Loucy (cell line): ENCODE measurements at regions not wholly inside any gene's neighbourhood (a gene's known extent, or its start where the extent isn't known, plus 50 kb on each side); places are given as distances from the start of the nearest gene placed in this dataset.

Experiments used
- H2AFZ ChIP-seq: fragments of 200-600 bp; sonication (generic); 2 replicates; pipeline ENCODE4 v1.6.0; 2016; ENCODE audit warnings: antibody characterized with exemption, mild to moderate bottlenecking, low read length, moderate library complexity
- H3F3A ChIP-seq: fragments of 200-600 bp; 2 replicates; pipeline ENCODE4 v1.6.0; 2016; ENCODE audit warnings: antibody characterized with exemption, low read depth, mild to moderate bottlenecking
- H3K27me3 ChIP-seq: fragments of 200-600 bp; sonication (generic); 2 replicates; pipeline ENCODE4 v1.6.1; 2014; ENCODE audit warnings: low read length, mild to moderate bottlenecking; ENCODE audit not compliant: insufficient read depth, poor library complexity, severe bottlenecking
- H3K36me3 ChIP-seq: fragments of 200-600 bp; sonication (generic); 2 replicates; pipeline ENCODE4 v1.6.1; 2016; ENCODE audit warnings: low read length; ENCODE audit not compliant: insufficient read depth
- H3K4me1 ChIP-seq: fragments of 200-600 bp; sonication (generic); 2 replicates; pipeline ENCODE4 v1.5.1; 2014; ENCODE audit warnings: low read length, mild to moderate bottlenecking; ENCODE audit not compliant: insufficient read depth, poor library complexity, severe bottlenecking
- H3K4me2 ChIP-seq: fragments of 200-600 bp; sonication (generic); 2 replicates; pipeline ENCODE4 v1.6.0; 2014; ENCODE audit warnings: antibody characterized with exemption, low read length, low read depth, mild to moderate bottlenecking; ENCODE audit not compliant: poor library complexity, severe bottlenecking
- H3K4me3 ChIP-seq: fragments of 200-600 bp; sonication (generic); 2 replicates; pipeline ENCODE4 v1.5.1; 2014; ENCODE audit warnings: low read length, mild to moderate bottlenecking, mixed read lengths; ENCODE audit not compliant: poor library complexity, severe bottlenecking
- H3K79me2 ChIP-seq: fragments of 200-600 bp; sonication (generic); 2 replicates; pipeline ENCODE4 v1.6.1; 2014; ENCODE audit warnings: low read length; ENCODE audit not compliant: insufficient read depth
- H3K9ac ChIP-seq: fragments of 200-600 bp; sonication (generic); 2 replicates; pipeline ENCODE4 v1.6.0; 2014; ENCODE audit warnings: mild to moderate bottlenecking, low read depth, low read length, moderate library complexity; ENCODE audit not compliant: poor library complexity, severe bottlenecking
- H3K9me2 ChIP-seq: fragments of 200-600 bp; sonication (generic); replicated peaks from 2 replicates; pipeline ENCODE4 v1.6.1; 2016; ENCODE audit warnings: low read depth, low read length, mixed read lengths
- H3K9me3 ChIP-seq: fragments of 200-600 bp; sonication (generic); 2 replicates; pipeline ENCODE4 v1.6.1; 2014; ENCODE audit warnings: mild to moderate bottlenecking, antibody characterized with exemption, low read length, low read depth; ENCODE audit not compliant: insufficient read depth
- H4K20me1 ChIP-seq: fragments of 200-600 bp; sonication (generic); 2 replicates; pipeline ENCODE4 v1.6.0; 2014; ENCODE audit warnings: antibody characterized with exemption, low read length, mild to moderate bottlenecking; ENCODE audit not compliant: insufficient read depth, poor library complexity, severe bottlenecking
- CTCF ChIP-seq: fragments of 200-600 bp; sonication (generic); conservative IDR thresholded peaks from 2 replicates; pipeline ENCODE4 v1.5.1; 2014; ENCODE audit warnings: mild to moderate bottlenecking, antibody characterized with exemption, low read length
- EZH2phosphoT487 ChIP-seq: fragments of 200-600 bp; IDR thresholded peaks from 2 replicates; pipeline ENCODE4 v1.6.1; 2018; ENCODE audit warnings: antibody characterized with exemption, mild to moderate bottlenecking, moderate library complexity, borderline replicate concordance

- Histone ChIP-seq H3K79me2 (no peaks in the 10 kb centered on the region), H3K27me3 (no peaks in the 10 kb centered on the region), H3K4me2 (no peak overlapping the region), H3K4me3 (no peak overlapping the region), H3K36me3 (no peaks in the 10 kb centered on the region), H2AFZ (no peak overlapping the region), H3K9me2 (no peaks in the 10 kb centered on the region), H3K9ac (no peak overlapping the region), H3F3A (no peaks in the 10 kb centered on the region), H3K4me1 (peaks cover 34% of the 10 kb centered on the region), H3K9me3 (no peaks in the 10 kb centered on the region), H4K20me1 (no peaks in the 10 kb centered on the region)
- no peak for TF ChIP-seq CTCF
- TF ChIP-seq EZH2phosphoT487: no peak
These were observed 217.3 kb downstream of the BCAT1 start for GRCh38 chr12:24731596-24731995.

- no peaks in the 10 kb centered on the region for H4K20me1 ChIP-seq
- no peaks in the 10 kb centered on the region for H3K79me2 ChIP-seq
- no peaks in the 10 kb centered on the region for H3K9me2 ChIP-seq
- H2AFZ ChIP-seq: no peak overlapping the region
- TF ChIP-seq EZH2phosphoT487 (no peak), CTCF (no peak)
- no peaks in the 10 kb centered on the region for H3K36me3 ChIP-seq
- H3K4me3 ChIP-seq: no peak overlapping the region
- no peak overlapping the region for H3K9ac ChIP-seq
- no peaks in the 10 kb centered on the region for H3K9me3 ChIP-seq
- H3F3A ChIP-seq: no peaks in the 10 kb centered on the region
- peaks cover 34% of the 10 kb centered on the region for H3K4me1 ChIP-seq
- H3K27me3 ChIP-seq: no peaks in the 10 kb centered on the region
- no peak overlapping the region for H3K4me2 ChIP-seq
These were observed 218.4 kb downstream of the BCAT1 start for GRCh38 chr12:24730489-24730896.

DNA sequence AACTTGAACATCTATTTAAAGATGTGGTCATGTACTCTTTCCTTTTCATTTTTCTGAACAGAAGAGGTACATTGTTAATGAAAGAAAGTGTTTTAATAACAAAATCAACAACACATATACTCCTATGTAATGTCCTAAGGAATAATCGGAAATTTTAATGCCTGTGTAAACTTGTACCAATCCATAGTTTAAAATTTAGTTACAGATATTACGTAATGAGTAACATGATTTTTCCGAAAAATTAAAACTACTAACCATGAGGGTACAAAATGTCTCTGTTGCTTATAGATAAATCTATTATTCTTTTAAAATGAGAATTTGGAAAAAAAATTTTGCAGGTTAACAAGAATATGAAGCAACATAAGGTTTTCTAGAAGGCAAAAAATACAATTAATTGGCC lies 220.1 kb downstream of the BCAT1 start:
- TF ChIP-seq EZH2phosphoT487: no peak
- TF ChIP-seq CTCF: no peak
- no peaks in the 10 kb centered on the region for H3K9me2 ChIP-seq
- H3K36me3 ChIP-seq: no peaks in the 10 kb centered on the region
- H3K4me1 ChIP-seq: peaks cover 30% of the 10 kb centered on the region
- H3K4me2 ChIP-seq: no peak overlapping the region
- no peaks in the 10 kb centered on the region for H3K9me3 ChIP-seq
- no peaks in the 10 kb centered on the region for H4K20me1 ChIP-seq
- H3F3A ChIP-seq: no peaks in the 10 kb centered on the region
- no peaks in the 10 kb centered on the region for H3K79me2 ChIP-seq
- H2AFZ ChIP-seq: no peak overlapping the region
- no peaks in the 10 kb centered on the region for H3K27me3 ChIP-seq
- H3K9ac ChIP-seq: no peak overlapping the region
- H3K4me3 ChIP-seq: no peak overlapping the region
